Subcutaneous abdominal adipose tissue (tissue), 5 donors: ENCODE measurements at regions not wholly inside any gene's neighbourhood (a gene's known extent, or its start where the extent isn't known, plus 50 kb on each side); places are given as distances from the start of the nearest gene placed in this dataset.

Experiments used
- H3K27ac ChIP-seq: one replicate; pipeline ENCODE4 v1.7.0; 2013; ENCODE audit warnings: low read depth, mild to moderate bottlenecking, inconsistent platforms, low read length, moderate library complexity
- H3K27me3 ChIP-seq, 5 donors: one replicate each; pipeline ENCODE4 v1.7.0; 2013; ENCODE audit warnings: low read length in 5 of 5, inconsistent platforms in 1 of 5; ENCODE audit not compliant: control insufficient read depth in 5 of 5, insufficient read depth in 4 of 5
- H3K36me3 ChIP-seq, 5 donors: one replicate each; pipeline ENCODE4 v1.7.0; 2013; ENCODE audit warnings: low read length in 5 of 5; ENCODE audit not compliant: control insufficient read depth in 5 of 5, insufficient read depth in 5 of 5
- H3K4me1 ChIP-seq, 5 donors: one replicate each; pipeline ENCODE4 v1.7.0; 2013; ENCODE audit warnings: low read length in 5 of 5, mild to moderate bottlenecking in 3 of 5, moderate library complexity in 1 of 5; ENCODE audit not compliant: control insufficient read depth in 5 of 5, insufficient read depth in 5 of 5
- H3K4me3 ChIP-seq, 5 donors: one replicate each; pipeline ENCODE4 v1.7.0; 2013; ENCODE audit warnings: low read length in 5 of 5, low read depth in 1 of 5
- H3K9ac ChIP-seq, 5 donors: one replicate each; pipeline ENCODE4 v1.7.0; 2013; ENCODE audit warnings: low read length in 5 of 5, mild to moderate bottlenecking in 4 of 5, moderate library complexity in 3 of 5
- H3K9me3 ChIP-seq, 5 donors: one replicate each; pipeline ENCODE4 v1.7.0; 2013; ENCODE audit warnings: low read length in 5 of 5; ENCODE audit not compliant: control insufficient read depth in 5 of 5
- donor health status: healthy.
- donor health status: healthy.
- donor health status: healthy.
- donor health status: healthy.
- donor health status: healthy.

GRCh38 chr2:30355306-30355705, 91.7 kb upstream of the LCLAT1 start:
- no peak overlapping the region for H3K9ac ChIP-seq
- H3K27ac ChIP-seq: no peak overlapping the region
- H3K4me3 ChIP-seq: no peak overlapping the region
- H3K36me3 ChIP-seq: no peaks in the 10 kb centered on the region
- peaks cover 3 to 30% (median 19%) of the 10 kb centered on the region in 5 donors for H3K4me1 ChIP-seq
- peaks cover 0 to 3% (median 0%) of the 10 kb centered on the region in 5 donors for H3K27me3 ChIP-seq
- no peaks in the 10 kb centered on the region for H3K9me3 ChIP-seq

- Histone ChIP-seq H3K4me1 (peaks cover 3 to 25% (median 19%) of the 10 kb centered on the region in 5 donors), H3K9me3 (no peaks in the 10 kb centered on the region), H3K27ac (no peak overlapping the region), H3K27me3 (peaks cover 0 to 3% (median 0%) of the 10 kb centered on the region in 5 donors), H3K9ac (no peak overlapping the region), H3K36me3 (no peaks in the 10 kb centered on the region), H3K4me3 (no peak overlapping the region)
These were observed 91.0 kb upstream of the LCLAT1 start for GRCh38 chr2:30356071-30356470.

GRCh38 chr2:30356776-30357175, 90.3 kb upstream of the LCLAT1 start:
- Histone ChIP-seq H3K4me3 (no peak overlapping the region), H3K9ac (no peak overlapping the region), H3K9me3 (no peaks in the 10 kb centered on the region), H3K36me3 (no peaks in the 10 kb centered on the region), H3K4me1 (peaks cover 3 to 25% (median 19%) of the 10 kb centered on the region in 5 donors), H3K27ac (no peak overlapping the region), H3K27me3 (peaks cover 0 to 3% (median 0%) of the 10 kb centered on the region in 5 donors)

GRCh38 chr2:30358351-30358750, 88.7 kb upstream of the LCLAT1 start:
- Histone ChIP-seq H3K27ac (no peak overlapping the region), H3K36me3 (no peaks in the 10 kb centered on the region), H3K9me3 (no peaks in the 10 kb centered on the region), H3K4me3 (no peak overlapping the region), H3K27me3 (no peaks in the 10 kb centered on the region), H3K9ac (no peak overlapping the region), H3K4me1 (peaks cover 5 to 36% (median 29%) of the 10 kb centered on the region in 5 donors)

- Histone ChIP-seq H3K27ac (no peak overlapping the region), H3K27me3 (no peaks in the 10 kb centered on the region), H3K9me3 (no peaks in the 10 kb centered on the region), H3K36me3 (no peaks in the 10 kb centered on the region), H3K4me1 (peaks cover 5 to 36% (median 29%) of the 10 kb centered on the region in 5 donors), H3K9ac (no peak overlapping the region), H3K4me3 (no peak overlapping the region)
These were observed 88.2 kb upstream of the LCLAT1 start for GRCh38 chr2:30358842-30359241.

GRCh38 chr2:30359644-30360167, 87.3 kb upstream of the LCLAT1 start:
- Histone ChIP-seq H3K27ac (no peak overlapping the region), H3K36me3 (no peaks in the 10 kb centered on the region), H3K9me3 (no peaks in the 10 kb centered on the region), H3K4me1 (peaks cover 5 to 40% (median 29%) of the 10 kb centered on the region in 5 donors), H3K4me3 (no peak overlapping the region), H3K27me3 (no peaks in the 10 kb centered on the region), H3K9ac (no peak overlapping the region)

GRCh38 chr2:30361751-30362394, 85.2 kb upstream of the LCLAT1 start:
- Histone ChIP-seq H3K4me3 (no peak overlapping the region), H3K27me3 (no peaks in the 10 kb centered on the region), H3K36me3 (no peaks in the 10 kb centered on the region), H3K9ac (no peak overlapping the region), H3K9me3 (no peaks in the 10 kb centered on the region), H3K4me1 (peaks cover 7 to 52% (median 20%) of the 10 kb centered on the region in 5 donors), H3K27ac (no peak overlapping the region)

GRCh38 chr2:30362468-30363081, 84.5 kb upstream of the LCLAT1 start:
- Histone ChIP-seq H3K36me3 (no peaks in the 10 kb centered on the region), H3K9ac (no peak overlapping the region), H3K4me1 (peaks cover 7 to 52% (median 20%) of the 10 kb centered on the region in 5 donors), H3K27ac (no peak overlapping the region), H3K4me3 (no peak overlapping the region), H3K27me3 (no peaks in the 10 kb centered on the region), H3K9me3 (no peaks in the 10 kb centered on the region)

GRCh38 chr2:30363406-30363805, 83.6 kb upstream of the LCLAT1 start:
- H3K4me1 ChIP-seq: peaks cover 7 to 52% (median 20%) of the 10 kb centered on the region in 5 donors
- no peak overlapping the region for H3K4me3 ChIP-seq
- no peak overlapping the region for H3K9ac ChIP-seq
- H3K27ac ChIP-seq: no peak overlapping the region
- H3K36me3 ChIP-seq: no peaks in the 10 kb centered on the region
- no peaks in the 10 kb centered on the region for H3K27me3 ChIP-seq
- no peaks in the 10 kb centered on the region for H3K9me3 ChIP-seq

- Histone ChIP-seq H3K27ac (no peak overlapping the region), H3K9me3 (no peaks in the 10 kb centered on the region)
These were observed 81.8 kb upstream of the LCLAT1 start for GRCh38 chr2:30365201-30365600.

More at GRCh38 chr2:30365201-30365600, 81.8 kb upstream of the LCLAT1 start:
- Histone ChIP-seq H3K9ac (no peak overlapping the region), H3K36me3 (no peaks in the 10 kb centered on the region), H3K4me3 (no peak overlapping the region), H3K4me1 (peaks cover 5 to 43% (median 10%) of the 10 kb centered on the region in 5 donors), H3K27me3 (no peaks in the 10 kb centered on the region)
